ENCODE measurements at regions not wholly inside any gene's neighbourhood (a gene's known extent, or its start where the extent isn't known, plus 50 kb on each side); places are given as distances from the start of the nearest gene placed in this dataset.

- no peak overlapping the region for H3K4me3 ChIP-seq (ENCODE audit: low read depth in 2 of 2, low read length in 2 of 2)
- CTCF ChIA-PET = no interaction called here
- BruUV-seq (replicated peaks) = no TSS peak
Observed at GRCh38 chrX:2583194-2584162, 82.7 kb upstream of the DHRSX start.

GRCh38 chrX:2582667-2583066 is 81.9 kb upstream of the DHRSX start:
- in situ Hi-C loops (cut with HindIII; ENCODE audit: low pct_unique_long_range_greater_than_20kb, low sequenced_read_pairs) (no loop called here), intact Hi-C loops (cut with micrococcal nuclease; ENCODE audit: unreplicated experiment) (no loop called here)
- no TSS peak for BruUV-seq (replicated peaks)
- Histone ChIP-seq H3K4me3 (ENCODE audit: low read depth in 2 of 2, low read length in 2 of 2) (no peak overlapping the region), H3K27me3 (ENCODE audit: control insufficient read depth, insufficient read depth, low read length) (peaks cover 5% of the 10 kb centered on the region; the same call in 1 of the 2 replicates), H3K9me3 (ENCODE audit: control insufficient read depth, insufficient read depth, low read depth, low read length) (no peaks in the 10 kb centered on the region), H3K27ac (ENCODE audit: low read length) (no peak overlapping the region), H3K36me3 (ENCODE audit: control insufficient read depth, insufficient read depth, low read length) (no peaks in the 10 kb centered on the region), H3K4me1 (ENCODE audit: control insufficient read depth, insufficient read depth, low read length) (no peaks in the 10 kb centered on the region)
- no peak for TF ChIP-seq CTCF (IDR thresholded peaks at IDR 0.05)
- TF ChIP-seq POLR2AphosphoS5 (IDR thresholded peaks at IDR 0.05; ENCODE audit: low read depth, low read length) = no peak
- TF ChIP-seq SIN3A (IDR thresholded peaks at IDR 0.05; ENCODE audit: borderline replicate concordance, insufficient read depth, low read depth, low read length) = no peak
- no peak for TF ChIP-seq TCF7L2 (IDR thresholded peaks at IDR 0.05; ENCODE audit: low read depth, low read length)
- no peak for TF ChIP-seq REST (IDR thresholded peaks at IDR 0.05; ENCODE audit: insufficient read depth in 1 of 2, low read depth in 2 of 2, low read length in 1 of 2)
- ChIA-PET CTCF (no interaction called here), POLR2A (no interaction called here)
- no peak for DNase-seq (ENCODE audit: low read depth, low spot score)
- ATAC-seq = no peak

More at GRCh38 chrX:2583194-2584162, 82.7 kb upstream of the DHRSX start:
- POLR2A ChIA-PET = no interaction called here
- Histone ChIP-seq H3K9me3 (ENCODE audit: control insufficient read depth, insufficient read depth, low read depth, low read length) (no peaks in the 10 kb centered on the region), H3K27ac (ENCODE audit: low read length) (no peak overlapping the region), H3K4me1 (ENCODE audit: control insufficient read depth, insufficient read depth, low read length) (no peaks in the 10 kb centered on the region), H3K27me3 (ENCODE audit: control insufficient read depth, insufficient read depth, low read length) (peaks cover 5% of the 10 kb centered on the region; the same call in 1 of the 2 replicates), H3K36me3 (ENCODE audit: control insufficient read depth, insufficient read depth, low read length) (no peaks in the 10 kb centered on the region)
- DNase-seq (ENCODE audit: low read depth, low spot score) (no peak), ATAC-seq (no peak)
- intact Hi-C loops (cut with micrococcal nuclease; ENCODE audit: unreplicated experiment) = no loop called here
- in situ Hi-C loops (cut with HindIII; ENCODE audit: low pct_unique_long_range_greater_than_20kb, low sequenced_read_pairs) = no loop called here
- no peak for TF ChIP-seq POLR2AphosphoS5 (IDR thresholded peaks at IDR 0.05; ENCODE audit: low read depth, low read length)

GRCh38 chrX:2581296-2581695 is 80.5 kb upstream of the DHRSX start:
- no peak for ATAC-seq
- no peaks in the 10 kb centered on the region for H3K9me3 ChIP-seq (ENCODE audit: control insufficient read depth, insufficient read depth, low read depth, low read length)
- no TSS peak for BruUV-seq (replicated peaks)
- TF ChIP-seq POLR2AphosphoS5 (IDR thresholded peaks at IDR 0.05; ENCODE audit: low read depth, low read length) = no peak
- no peak for TF ChIP-seq REST (IDR thresholded peaks at IDR 0.05; ENCODE audit: insufficient read depth in 1 of 2, low read depth in 2 of 2, low read length in 1 of 2)
- no peak for TF ChIP-seq SIN3A (IDR thresholded peaks at IDR 0.05; ENCODE audit: borderline replicate concordance, insufficient read depth, low read depth, low read length)
- TF ChIP-seq TCF7L2 (IDR thresholded peaks at IDR 0.05; ENCODE audit: low read depth, low read length) = no peak
- no peak for TF ChIP-seq CTCF (IDR thresholded peaks at IDR 0.05)
- H3K27ac ChIP-seq (ENCODE audit: low read length) = no peak overlapping the region
- no peaks in the 10 kb centered on the region for H3K36me3 ChIP-seq (ENCODE audit: control insufficient read depth, insufficient read depth, low read length)
- in situ Hi-C loops (cut with HindIII; ENCODE audit: low pct_unique_long_range_greater_than_20kb, low sequenced_read_pairs) = no loop called here
- H3K27me3 ChIP-seq (ENCODE audit: control insufficient read depth, insufficient read depth, low read length) = peaks cover 5% of the 10 kb centered on the region; the same call in 1 of the 2 replicates
- ChIA-PET CTCF (no interaction called here), POLR2A (no interaction called here)
- no peak overlapping the region for H3K4me3 ChIP-seq (ENCODE audit: low read depth in 2 of 2, low read length in 2 of 2)
- H3K4me1 ChIP-seq (ENCODE audit: control insufficient read depth, insufficient read depth, low read length) = no peaks in the 10 kb centered on the region
- DNase-seq (ENCODE audit: low read depth, low spot score) = no peak
- intact Hi-C loops (cut with micrococcal nuclease; ENCODE audit: unreplicated experiment) = no loop called here
